ENCODE measurements at regions not wholly inside any gene's neighbourhood (a gene's known extent, or its start where the extent isn't known, plus 50 kb on each side); places are given as distances from the start of the nearest gene placed in this dataset.

Small RNA genes in the stretch of these regions (small RNA-seq; reads per million reads assigned to genes)
- gene TMEM167AP1, result 0 reads per million in 4 donors
